IMR-90 (cell line): ENCODE measurements at regions not wholly inside any gene's neighbourhood (a gene's known extent, or its start where the extent isn't known, plus 50 kb on each side); places are given as distances from the start of the nearest gene placed in this dataset.
"Not testable (repeated sequence)": the region's sequence is repeated elsewhere in the genome, so short reads cannot be mapped to it uniquely, and the experiment has no call there.

Source experiments
- BHLHE40 ChIP-seq: fragments of 150-350 bp; IDR thresholded peaks from 2 replicates; pipeline ENCODE4 v1.6.1; 2016; ENCODE audit warnings: mild to moderate bottlenecking, low read depth, low read length
- CEBPB ChIP-seq: IDR thresholded peaks from 2 replicates; pipeline ENCODE4 v1.6.1; 2012; ENCODE audit warnings: low read depth, low read length, improper control_type of control experiment
- CHD1 ChIP-seq: IDR thresholded peaks from 2 replicates; pipeline ENCODE4 v1.6.1; 2012; ENCODE audit warnings: low read depth, low read length, improper control_type of control experiment
- FOS ChIP-seq: fragments of 150-350 bp; IDR thresholded peaks from 2 replicates; pipeline ENCODE4 v1.6.1; 2016; ENCODE audit warnings: low read depth, low read length
- NFE2L2 ChIP-seq: fragments of 150-350 bp; IDR thresholded peaks from 2 replicates; pipeline ENCODE4 v1.6.1; 2016; ENCODE audit warnings: low read depth, mild to moderate bottlenecking, low read length
- POLR2A ChIP-seq: IDR thresholded peaks from 2 replicates; pipeline ENCODE4 v1.6.1; 2012; ENCODE audit warnings: mild to moderate bottlenecking, low read depth, low read length
- RAD21 ChIP-seq: IDR thresholded peaks from 2 replicates; pipeline ENCODE4 v1.6.1; 2012; ENCODE audit warnings: low read length, improper control_type of control experiment
- RCOR1 ChIP-seq: IDR thresholded peaks from 2 replicates; pipeline ENCODE4 v1.6.1; 2012; ENCODE audit warnings: mild to moderate bottlenecking, low read length, improper control_type of control experiment; ENCODE audit not compliant: insufficient replicate concordance
- RFX5 ChIP-seq: IDR thresholded peaks from 2 replicates; pipeline ENCODE4 v1.8.0; 2012; ENCODE audit warnings: low read depth, mild to moderate bottlenecking, low read length, moderate library complexity
- SMC3 ChIP-seq: fragments of 150-350 bp; IDR thresholded peaks from 2 replicates; pipeline ENCODE4 v1.6.1; 2016; ENCODE audit warnings: low read depth, mild to moderate bottlenecking, antibody characterized with exemption, low read length, moderate library complexity
- TF ChIP-seq, protein P1 (sequence below): conservative IDR thresholded peaks from 2 replicates; pipeline ENCODE4 v1.5.1; 2012; ENCODE audit warnings: mild to moderate bottlenecking, low read depth, low read length, improper control_type of control experiment
- TF ChIP-seq, protein P2 (sequence below): fragments of 150-350 bp; IDR thresholded peaks from 2 replicates; pipeline ENCODE4 v1.6.1; 2017; ENCODE audit warnings: mild to moderate bottlenecking, antibody characterized with exemption, low read length, low read depth
- TF ChIP-seq, protein P3 (sequence below): fragments of 150-350 bp; IDR thresholded peaks from 2 replicates; pipeline ENCODE4 v1.6.1; 2016; ENCODE audit warnings: low read depth, mild to moderate bottlenecking, low read length, moderate library complexity, borderline replicate concordance

DNA sequence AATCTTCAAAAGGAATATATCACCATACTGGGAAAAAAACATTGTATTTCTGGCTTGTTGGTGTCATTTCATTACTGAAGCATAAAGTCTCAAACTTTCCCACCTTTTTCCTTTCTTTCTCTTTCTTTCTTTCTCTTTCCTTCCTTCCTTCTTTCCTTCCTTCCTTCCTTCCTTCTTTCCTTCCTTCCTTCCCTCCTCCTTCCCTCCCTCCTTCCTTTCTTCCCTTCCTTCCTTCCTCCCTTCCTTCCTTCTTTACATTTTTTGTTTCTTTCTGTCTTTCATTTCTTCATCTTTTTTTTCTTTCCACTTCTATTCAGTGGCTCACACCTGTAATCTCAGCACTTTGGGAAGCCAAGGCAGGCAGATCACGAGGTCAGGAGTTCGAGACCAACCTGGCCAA is 1160.7 kb downstream of the PCDH7 start:
- not testable (repeated sequence) for TF ChIP-seq CEBPB, SMC3, RAD21, NFE2L2, RCOR1, POLR2A, BHLHE40, FOS, RFX5, CHD1
- TF ChIP-seq, protein P1, sequence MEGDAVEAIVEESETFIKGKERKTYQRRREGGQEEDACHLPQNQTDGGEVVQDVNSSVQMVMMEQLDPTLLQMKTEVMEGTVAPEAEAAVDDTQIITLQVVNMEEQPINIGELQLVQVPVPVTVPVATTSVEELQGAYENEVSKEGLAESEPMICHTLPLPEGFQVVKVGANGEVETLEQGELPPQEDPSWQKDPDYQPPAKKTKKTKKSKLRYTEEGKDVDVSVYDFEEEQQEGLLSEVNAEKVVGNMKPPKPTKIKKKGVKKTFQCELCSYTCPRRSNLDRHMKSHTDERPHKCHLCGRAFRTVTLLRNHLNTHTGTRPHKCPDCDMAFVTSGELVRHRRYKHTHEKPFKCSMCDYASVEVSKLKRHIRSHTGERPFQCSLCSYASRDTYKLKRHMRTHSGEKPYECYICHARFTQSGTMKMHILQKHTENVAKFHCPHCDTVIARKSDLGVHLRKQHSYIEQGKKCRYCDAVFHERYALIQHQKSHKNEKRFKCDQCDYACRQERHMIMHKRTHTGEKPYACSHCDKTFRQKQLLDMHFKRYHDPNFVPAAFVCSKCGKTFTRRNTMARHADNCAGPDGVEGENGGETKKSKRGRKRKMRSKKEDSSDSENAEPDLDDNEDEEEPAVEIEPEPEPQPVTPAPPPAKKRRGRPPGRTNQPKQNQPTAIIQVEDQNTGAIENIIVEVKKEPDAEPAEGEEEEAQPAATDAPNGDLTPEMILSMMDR = not testable (repeated sequence)
- TF ChIP-seq, protein P2, sequence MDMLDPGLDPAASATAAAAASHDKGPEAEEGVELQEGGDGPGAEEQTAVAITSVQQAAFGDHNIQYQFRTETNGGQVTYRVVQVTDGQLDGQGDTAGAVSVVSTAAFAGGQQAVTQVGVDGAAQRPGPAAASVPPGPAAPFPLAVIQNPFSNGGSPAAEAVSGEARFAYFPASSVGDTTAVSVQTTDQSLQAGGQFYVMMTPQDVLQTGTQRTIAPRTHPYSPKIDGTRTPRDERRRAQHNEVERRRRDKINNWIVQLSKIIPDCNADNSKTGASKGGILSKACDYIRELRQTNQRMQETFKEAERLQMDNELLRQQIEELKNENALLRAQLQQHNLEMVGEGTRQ = not testable (repeated sequence)
- TF ChIP-seq, protein P3, sequence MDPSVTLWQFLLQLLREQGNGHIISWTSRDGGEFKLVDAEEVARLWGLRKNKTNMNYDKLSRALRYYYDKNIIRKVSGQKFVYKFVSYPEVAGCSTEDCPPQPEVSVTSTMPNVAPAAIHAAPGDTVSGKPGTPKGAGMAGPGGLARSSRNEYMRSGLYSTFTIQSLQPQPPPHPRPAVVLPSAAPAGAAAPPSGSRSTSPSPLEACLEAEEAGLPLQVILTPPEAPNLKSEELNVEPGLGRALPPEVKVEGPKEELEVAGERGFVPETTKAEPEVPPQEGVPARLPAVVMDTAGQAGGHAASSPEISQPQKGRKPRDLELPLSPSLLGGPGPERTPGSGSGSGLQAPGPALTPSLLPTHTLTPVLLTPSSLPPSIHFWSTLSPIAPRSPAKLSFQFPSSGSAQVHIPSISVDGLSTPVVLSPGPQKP = not testable (repeated sequence)
